Heart left ventricle (tissue), 13 donors: ENCODE measurements at regions not wholly inside any gene's neighbourhood (a gene's known extent, or its start where the extent isn't known, plus 50 kb on each side); places are given as distances from the start of the nearest gene placed in this dataset.

ENCODE experiments used
- POLR2A ChIP-seq, 2 donors: fragments of 450-650 bp; IDR thresholded peaks; one replicate each; pipeline ENCODE4 v1.6.1; 2017; ENCODE audit warnings: antibody characterized with exemption in 2 of 2, mild to moderate bottlenecking in 2 of 2, moderate library complexity in 2 of 2
- TF ChIP-seq, protein P1 (sequence below), 12 donors: fragments of 200-600 bp; sonication (generic) in 4 of 12; IDR thresholded peaks; one replicate each; pipeline versions ENCODE4 v1.5.0 to v1.8.0; 2018 to 2022; ENCODE audit warnings: antibody characterized with exemption in 12 of 12, mild to moderate bottlenecking in 5 of 12
- donor health status: ischemic (EF 13 %, LVEDD 7.1; RV severe dilation, severe dysfunction).
- donor health status: DM: no; HTN: yes; CAD: no.
- donor health status: DM: no; HTN: no; CAD: no.
- donor health status: ischemic (EF 25% LVEDD 6.9; RV normal size, moderate dysfunction).
- donor health status: ischemic (EF 25% LVEDD 5.7; RV mildly dilated, moderate dysfunction).
- donor health status: ischemic (EF 35%, LVEDD 5.7; RV mildly dilated, moderate dysfunction).
- donor health status: nonischemic (EF 11% LVEDD 7.7; RV severe dilation, severe dysfunction).
- donor health status: DM: yes; HTN: yes; CAD: no.
- donor health status: PGD.
- donor health status: ischemic (EF 29% LVEDD 5.4; RV normal size, mild dysfunction).
- donor health status: nonischemic (EF 23%, LVEDD 6.1; RV moderate dilation, normal function).

DNA sequence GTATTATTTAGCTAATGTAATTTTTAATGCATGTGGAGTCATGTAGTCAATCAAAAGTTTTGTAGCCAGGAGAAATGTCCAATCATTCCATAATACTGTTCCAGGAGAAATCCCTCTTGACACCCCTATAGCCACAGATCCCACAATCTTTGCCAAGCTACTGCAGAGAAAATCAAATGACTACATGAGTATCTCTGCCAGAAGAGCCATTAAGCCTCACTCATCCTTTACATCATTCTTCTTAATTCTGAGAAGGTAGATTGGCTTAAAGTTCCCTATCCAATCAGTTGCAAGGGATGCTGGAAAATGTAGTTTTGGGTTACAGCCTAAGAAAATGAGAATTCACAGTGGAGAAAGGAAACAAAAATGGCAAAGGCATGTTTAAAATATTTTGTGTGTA, 502.1 kb downstream of the ZBBX start:
- TF ChIP-seq POLR2A (IDR thresholded peaks at IDR 0.05): no peak
- TF ChIP-seq, protein P1, sequence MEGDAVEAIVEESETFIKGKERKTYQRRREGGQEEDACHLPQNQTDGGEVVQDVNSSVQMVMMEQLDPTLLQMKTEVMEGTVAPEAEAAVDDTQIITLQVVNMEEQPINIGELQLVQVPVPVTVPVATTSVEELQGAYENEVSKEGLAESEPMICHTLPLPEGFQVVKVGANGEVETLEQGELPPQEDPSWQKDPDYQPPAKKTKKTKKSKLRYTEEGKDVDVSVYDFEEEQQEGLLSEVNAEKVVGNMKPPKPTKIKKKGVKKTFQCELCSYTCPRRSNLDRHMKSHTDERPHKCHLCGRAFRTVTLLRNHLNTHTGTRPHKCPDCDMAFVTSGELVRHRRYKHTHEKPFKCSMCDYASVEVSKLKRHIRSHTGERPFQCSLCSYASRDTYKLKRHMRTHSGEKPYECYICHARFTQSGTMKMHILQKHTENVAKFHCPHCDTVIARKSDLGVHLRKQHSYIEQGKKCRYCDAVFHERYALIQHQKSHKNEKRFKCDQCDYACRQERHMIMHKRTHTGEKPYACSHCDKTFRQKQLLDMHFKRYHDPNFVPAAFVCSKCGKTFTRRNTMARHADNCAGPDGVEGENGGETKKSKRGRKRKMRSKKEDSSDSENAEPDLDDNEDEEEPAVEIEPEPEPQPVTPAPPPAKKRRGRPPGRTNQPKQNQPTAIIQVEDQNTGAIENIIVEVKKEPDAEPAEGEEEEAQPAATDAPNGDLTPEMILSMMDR (IDR thresholded peaks at IDR 0.05): no peak
